ENCODE measurements at regions not wholly inside any gene's neighbourhood (a gene's known extent, or its start where the extent isn't known, plus 50 kb on each side); places are given as distances from the start of the nearest gene placed in this dataset.

- DNase-seq (no peak), ATAC-seq (ENCODE audit: low read depth) (no peak)
- peaks cover 9% of the 10 kb centered on the region for H3K27me3 Mint-ChIP-seq
- ChIA-PET CTCF (no interaction called here), POLR2A (no interaction called here)
- no peaks in the 10 kb centered on the region for H3K36me3 Mint-ChIP-seq (ENCODE audit: low read depth)
- TF ChIP-seq CTCF (IDR thresholded peaks at IDR 0.05) = no peak
- no peaks in the 10 kb centered on the region for H3K4me1 Mint-ChIP-seq
- H3K27ac Mint-ChIP-seq = no peak overlapping the region
- peaks cover 6% of the 10 kb centered on the region for H3K9me3 Mint-ChIP-seq
- intact Hi-C loops (cut with micrococcal nuclease) = no loop called here
- no peak overlapping the region for H3K4me3 Mint-ChIP-seq
Observed at GRCh38 chr2:71751590-71751989, 298.2 kb downstream of the DYSF start.

GRCh38 chr2:71749671-71750101 lies 296.3 kb downstream of the DYSF start:
- POLR2A ChIA-PET = no interaction called here
- ATAC-seq (ENCODE audit: low read depth) (no peak), DNase-seq (no peak)
- no peaks in the 10 kb centered on the region for H3K36me3 Mint-ChIP-seq (ENCODE audit: low read depth)
- H3K27me3 Mint-ChIP-seq = peaks cover 15% of the 10 kb centered on the region
- no peak for TF ChIP-seq CTCF (IDR thresholded peaks at IDR 0.05)
- CTCF ChIA-PET = no interaction called here
- H3K27ac Mint-ChIP-seq = no peak overlapping the region
- intact Hi-C loops (cut with micrococcal nuclease) = no loop called here
- no peak overlapping the region for H3K4me3 Mint-ChIP-seq
- H3K9me3 Mint-ChIP-seq = peaks cover 6% of the 10 kb centered on the region
- no peaks in the 10 kb centered on the region for H3K4me1 Mint-ChIP-seq

- Mint-ChIP-seq H3K27ac (no peak overlapping the region), H3K36me3 (ENCODE audit: low read depth) (no peaks in the 10 kb centered on the region), H3K4me3 (no peak overlapping the region), H3K4me1 (no peaks in the 10 kb centered on the region), H3K9me3 (peaks cover 6% of the 10 kb centered on the region), H3K27me3 (peaks cover 14% of the 10 kb centered on the region)
- POLR2A ChIA-PET = no interaction called here
- ATAC-seq (ENCODE audit: low read depth) (no peak), DNase-seq (no peak)
- intact Hi-C loops (cut with micrococcal nuclease) = no loop called here
- TF ChIP-seq CTCF (IDR thresholded peaks at IDR 0.05) = no peak
- CTCF ChIA-PET = no interaction called here
Observed at GRCh38 chr2:71748227-71748626, 294.9 kb downstream of the DYSF start.

- Mint-ChIP-seq H3K27me3 (peaks cover 14% of the 10 kb centered on the region), H3K27ac (no peak overlapping the region), H3K36me3 (ENCODE audit: low read depth) (no peaks in the 10 kb centered on the region), H3K4me1 (no peaks in the 10 kb centered on the region), H3K4me3 (no peak overlapping the region), H3K9me3 (peaks cover 6% of the 10 kb centered on the region)
- CTCF ChIA-PET = no interaction called here
- POLR2A ChIA-PET = no interaction called here
- no peak for TF ChIP-seq CTCF (IDR thresholded peaks at IDR 0.05)
- intact Hi-C loops (cut with micrococcal nuclease) = no loop called here
- ATAC-seq (ENCODE audit: low read depth) (no peak), DNase-seq (no peak)
Observed at GRCh38 chr2:71747559-71747958, 294.2 kb downstream of the DYSF start.

- CTCF ChIA-PET = no interaction called here
- H3K27me3 Mint-ChIP-seq = peaks cover 14% of the 10 kb centered on the region
- H3K36me3 Mint-ChIP-seq (ENCODE audit: low read depth) = no peaks in the 10 kb centered on the region
- no peak for TF ChIP-seq CTCF (IDR thresholded peaks at IDR 0.05)
- no peaks in the 10 kb centered on the region for H3K4me1 Mint-ChIP-seq
- no peak overlapping the region for H3K27ac Mint-ChIP-seq
- no peak for DNase-seq
- no peak for ATAC-seq (ENCODE audit: low read depth)
- intact Hi-C loops (cut with micrococcal nuclease) = no loop called here
- POLR2A ChIA-PET = no interaction called here
- peaks cover 5% of the 10 kb centered on the region for H3K9me3 Mint-ChIP-seq
- no peak overlapping the region for H3K4me3 Mint-ChIP-seq
Observed at GRCh38 chr2:71746946-71747501, 293.7 kb downstream of the DYSF start.

Data from activated B cell treated with CpG ODN at 0.5 μM for 24 hours (primary cell).